ENCODE measurements at regions not wholly inside any gene's neighbourhood (a gene's known extent, or its start where the extent isn't known, plus 50 kb on each side); places are given as distances from the start of the nearest gene placed in this dataset.

DNA sequence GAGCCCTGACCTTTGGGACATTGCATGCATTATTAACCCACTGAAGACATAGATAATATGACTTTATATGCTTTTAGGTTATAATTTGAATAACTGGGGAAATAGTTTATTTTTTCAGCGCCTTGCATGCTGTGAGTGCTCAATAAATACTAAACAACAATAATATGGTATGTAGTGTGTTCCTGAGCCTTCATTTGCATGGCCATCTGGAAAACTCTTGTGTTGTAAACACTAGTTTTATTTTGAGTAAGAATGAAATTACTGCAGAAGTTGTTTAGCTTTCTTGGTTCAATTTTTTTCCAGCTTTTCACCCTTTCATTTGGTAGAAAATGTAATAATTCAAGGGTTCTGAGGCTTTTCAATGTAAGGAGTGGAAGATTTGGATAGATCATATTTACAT is 189.3 kb upstream of the GALNT5 start:
- TF ChIP-seq, protein P1, sequence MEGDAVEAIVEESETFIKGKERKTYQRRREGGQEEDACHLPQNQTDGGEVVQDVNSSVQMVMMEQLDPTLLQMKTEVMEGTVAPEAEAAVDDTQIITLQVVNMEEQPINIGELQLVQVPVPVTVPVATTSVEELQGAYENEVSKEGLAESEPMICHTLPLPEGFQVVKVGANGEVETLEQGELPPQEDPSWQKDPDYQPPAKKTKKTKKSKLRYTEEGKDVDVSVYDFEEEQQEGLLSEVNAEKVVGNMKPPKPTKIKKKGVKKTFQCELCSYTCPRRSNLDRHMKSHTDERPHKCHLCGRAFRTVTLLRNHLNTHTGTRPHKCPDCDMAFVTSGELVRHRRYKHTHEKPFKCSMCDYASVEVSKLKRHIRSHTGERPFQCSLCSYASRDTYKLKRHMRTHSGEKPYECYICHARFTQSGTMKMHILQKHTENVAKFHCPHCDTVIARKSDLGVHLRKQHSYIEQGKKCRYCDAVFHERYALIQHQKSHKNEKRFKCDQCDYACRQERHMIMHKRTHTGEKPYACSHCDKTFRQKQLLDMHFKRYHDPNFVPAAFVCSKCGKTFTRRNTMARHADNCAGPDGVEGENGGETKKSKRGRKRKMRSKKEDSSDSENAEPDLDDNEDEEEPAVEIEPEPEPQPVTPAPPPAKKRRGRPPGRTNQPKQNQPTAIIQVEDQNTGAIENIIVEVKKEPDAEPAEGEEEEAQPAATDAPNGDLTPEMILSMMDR (IDR thresholded peaks at IDR 0.05) = no peak
- no peak for TF ChIP-seq ZFX (IDR thresholded peaks at IDR 0.05; ENCODE audit: borderline replicate concordance)

Measured in 22Rv1 (cell line).